HepG2 (cell line): ENCODE measurements at regions not wholly inside any gene's neighbourhood (a gene's known extent, or its start where the extent isn't known, plus 50 kb on each side); places are given as distances from the start of the nearest gene placed in this dataset.

Experiments used
- ATAC-seq: fragments of 200-7000 bp; cut with Tn5 transposase; 3 replicates; pipeline ENCODE4 v1.9.1; 2020; ENCODE audit warnings: mild to moderate bottlenecking, moderate library complexity
- BruUV-seq: library from RNA; stranded (reverse); fragments of 400-500 nt; replicated peaks from 2 replicates; lab custom pipeline; 2021; lab: Mats Ljungman, UMichigan
- CTCF ChIA-PET: fragments of 300-600 bp; formaldehyde crosslinking; extraction: SDS; loops from one replicate; lab custom pipeline; 2021; ENCODE audit warnings: low total read pairs, inconsistent platforms, low intra/inter-chr PET ratio; lab: Yijun Ruan, JAX
- POLR2A ChIA-PET: fragments of 350-600 bp; sonication (Branson Sonifier 250); formaldehyde crosslinking; loops from one replicate; lab custom pipeline; 2020; ENCODE audit warnings: antibody characterized with exemption, inconsistent platforms; lab: Yijun Ruan, JAX
- DNase-seq: peaks from one replicate; pipeline ENCODE4 v3.0.0-alpha.2; 2015; ENCODE audit warnings: low spot score
- FAIRE-seq: peaks from 3 replicates; lab custom pipeline; 2011; peaks lifted over from hg19 to GRCh38; lab: Jason Lieb, UNC
- H2AFZ ChIP-seq: one replicate; pipeline ENCODE4 v1.6.1; 2011; ENCODE audit warnings: low read length, inconsistent platforms
- H3K27ac ChIP-seq: fragments of 300-600 bp; 3 replicates; pipeline ENCODE4 v1.8.0; 2011; ENCODE audit warnings: mixed run types, mild to moderate bottlenecking, mixed read lengths, low read length, inconsistent platforms; ENCODE audit not compliant: insufficient read depth; ENCODE audit errors: extremely low read length
- H3K27me3 ChIP-seq, 2 experiments: fragments of 200-600 bp in 1 of 2; 2 replicates in 1 of 2; 3 replicates in 1 of 2; pipeline versions ENCODE4 v1.6.0 to v1.8.0; 2011; ENCODE audit warnings: low read length in 2 of 2, mild to moderate bottlenecking in 2 of 2, moderate library complexity in 2 of 2, inconsistent platforms in 1 of 2; ENCODE audit not compliant: insufficient read depth in 2 of 2, control insufficient read depth in 1 of 2
- H3K36me3 ChIP-seq, 2 experiments: fragments of 200-600 bp in 1 of 2; replicated peaks in 1 of 2; 2 replicates in 1 of 2; 3 replicates in 1 of 2; pipeline versions ENCODE4 v1.5.1 to v1.8.0; 2011; ENCODE audit warnings: low read length in 2 of 2, inconsistent platforms in 1 of 2; ENCODE audit not compliant: insufficient read depth in 2 of 2, control insufficient read depth in 1 of 2
- H3K4me1 ChIP-seq: 2 replicates; pipeline ENCODE4 v1.5.1; 2012; ENCODE audit warnings: low read length, inconsistent platforms; ENCODE audit not compliant: insufficient read depth
- H3K4me2 ChIP-seq: 2 replicates; pipeline ENCODE4 v1.6.0; 2011; ENCODE audit warnings: low read depth, low read length, inconsistent platforms
- H3K4me3 ChIP-seq, 3 experiments: fragments of 200-600 bp in 1 of 3; sonication (generic), shearing (Covaris generic) in 1 of 3; replicated peaks in 1 of 3; 2 replicates each; pipeline ENCODE4 v1.5.1; 2011 to 2016; ENCODE audit warnings: low read length in 3 of 3, inconsistent platforms in 2 of 3, low read depth in 2 of 3, mild to moderate bottlenecking in 2 of 3, control low read depth in 1 of 3, mixed read lengths in 1 of 3; ENCODE audit not compliant: insufficient read depth in 1 of 3
- H3K79me2 ChIP-seq: one replicate; pipeline ENCODE4 v1.6.1; 2011; ENCODE audit warnings: low read length, inconsistent platforms; ENCODE audit not compliant: insufficient read depth
- H3K9ac ChIP-seq: 2 replicates; pipeline ENCODE4 v1.6.0; 2011; ENCODE audit warnings: mild to moderate bottlenecking, low read depth, low read length, inconsistent platforms; ENCODE audit not compliant: insufficient read depth
- H3K9me3 ChIP-seq: 2 replicates; pipeline ENCODE4 v1.5.1; 2012; ENCODE audit warnings: mild to moderate bottlenecking, low read length
- H4K20me1 ChIP-seq: 2 replicates; pipeline ENCODE4 v1.6.0; 2011; ENCODE audit warnings: inconsistent platforms, mild to moderate bottlenecking, low read length, moderate library complexity; ENCODE audit not compliant: insufficient read depth
- HBP1 ChIP-seq: IDR thresholded peaks from 2 replicates; pipeline ENCODE4 v1.6.1; 2016; ENCODE audit warnings: low read depth, control low read depth
- MNT ChIP-seq: fragments of 450-650 bp; IDR thresholded peaks from 2 replicates; pipeline ENCODE4 v1.6.1; 2016
- ZNF619 ChIP-seq: sonication (generic); formaldehyde crosslinking; IDR thresholded peaks from 2 replicates; pipeline ENCODE4 v1.4.0; 2020; ENCODE audit warnings: mild to moderate bottlenecking, missing genetic modification reagents
- WGBS: methylation state at CpG from one replicate; pipeline ENCODE4 v1.1.6; 2017; ENCODE audit warnings: low lambda C conversion rate; 5-methylcytosine and 5-hydroxymethylcytosine counted together
- in situ Hi-C: cut with HindIII; loops from 2 replicates; pipeline ENCODE4 v1.10.0; 2017; ENCODE audit warnings: low pct_unique_long_range_greater_than_20kb; ENCODE audit not compliant: extremely low pct_ligation_motif_present
- intact Hi-C: fragments of 100-400 bp; cut with micrococcal nuclease; formaldehyde crosslinking; loops from one replicate; pipeline ENCODE4 v1.10.0; 2022; ENCODE audit not compliant: unreplicated experiment

GRCh38 chr17:83200751-83201150 lies 121.3 kb downstream of the METRNL start:
- ATAC-seq: no peak
- no peaks in the 10 kb centered on the region for H3K36me3 ChIP-seq
- POLR2A ChIA-PET: no interaction called here
- no peak for FAIRE-seq
- no peak overlapping the region for H3K4me3 ChIP-seq
- no peak for TF ChIP-seq ZNF619 (CRISPR knock-in tag)
- no TSS peak for BruUV-seq
- H3K27me3 ChIP-seq: peaks cover 11 to 62% of the 10 kb centered on the region in 2 experiments
- CTCF ChIA-PET: no interaction called here
- no peak overlapping the region for H3K4me2 ChIP-seq
- intact Hi-C loops: no loop called here
- H4K20me1 ChIP-seq: peaks cover 4% of the 10 kb centered on the region; the same call in 1 of the 2 replicates
- no peaks in the 10 kb centered on the region for H3K79me2 ChIP-seq
- H3K9me3 ChIP-seq: no peaks in the 10 kb centered on the region
- H2AFZ ChIP-seq: no peak overlapping the region
- no peak for DNase-seq
- no peak overlapping the region for H3K27ac ChIP-seq
- in situ Hi-C loops: no loop called here
- peaks cover 15% of the 10 kb centered on the region for H3K4me1 ChIP-seq
- no peak overlapping the region for H3K9ac ChIP-seq
- 57% methylated on average over 3 of the region's 3 CpGs for WGBS

GRCh38 chr17:83201206-83202001 lies 122.0 kb downstream of the METRNL start:
- FAIRE-seq (no peak), ATAC-seq (no peak), DNase-seq (no peak)
- CTCF ChIA-PET: no interaction called here
- Histone ChIP-seq H4K20me1 (no peaks in the 10 kb centered on the region), H3K9ac (no peak overlapping the region), H3K79me2 (no peaks in the 10 kb centered on the region), H3K4me1 (peaks cover 15% of the 10 kb centered on the region), H2AFZ (no peak overlapping the region), H3K27me3 (peaks cover 8 to 57% of the 10 kb centered on the region in 2 experiments), H3K9me3 (no peaks in the 10 kb centered on the region), H3K4me3 (no peak overlapping the region), H3K4me2 (no peak overlapping the region), H3K27ac (no peak overlapping the region), H3K36me3 (no peaks in the 10 kb centered on the region)
- BruUV-seq: no TSS peak
- no peak for TF ChIP-seq HBP1
- TF ChIP-seq MNT: peak; percentile 60
- POLR2A ChIA-PET: no interaction called here
- in situ Hi-C loops: no loop called here
- 46% methylated on average over 8 of the region's 9 CpGs for WGBS
- intact Hi-C loops: no loop called here
